HCT116 (cell line): ENCODE measurements at regions not wholly inside any gene's neighbourhood (a gene's known extent, or its start where the extent isn't known, plus 50 kb on each side); places are given as distances from the start of the nearest gene placed in this dataset.

Experiments used
- ATAC-seq: fragments of 200-7000 bp; cut with Tn5 transposase; 2 replicates; pipeline ENCODE4 v1.9.1; 2020; ENCODE audit warnings: mild to moderate bottlenecking, moderate library complexity
- BruUV-seq: library from RNA; stranded (reverse); fragments of 400-500 nt; replicated peaks from 2 replicates; lab custom pipeline; 2021; lab: Mats Ljungman, UMichigan
- CTCF ChIA-PET: fragments of 300-600 bp; sonication (Branson Sonifier 250); formaldehyde crosslinking; loops from one replicate; lab custom pipeline; 2021; ENCODE audit warnings: antibody characterized with exemption; lab: Charles Lee
- POLR2A ChIA-PET: fragments of 300-600, 350-600 bp; sonication (Branson Sonifier 250); formaldehyde crosslinking; loops from one replicate; lab custom pipeline; 2021; ENCODE audit warnings: antibody characterized with exemption; lab: Charles Lee
- RAD21 ChIA-PET, 2 experiments: fragments of 300-600 bp; sonication (Branson Sonifier 250); formaldehyde crosslinking; loops; one replicate each; lab custom pipeline; 2023; ENCODE audit warnings: low total read pairs in 2 of 2; ENCODE audit not compliant: uncharacterized antibody in 2 of 2, unreplicated experiment in 2 of 2, low non-redundant PET in 1 of 2; lab: Charles Lee
- DNase-seq: peaks from one replicate; pipeline ENCODE4 v3.0.0-alpha.2; 2010; ENCODE audit warnings: low read depth, low spot score
- H2AFZ ChIP-seq: fragments of 200-600 bp; shearing (Covaris generic), sonication (generic); 2 replicates; pipeline ENCODE4 v1.6.1; 2017; ENCODE audit warnings: low read depth, mixed run types, mixed read lengths, antibody characterized with exemption, low read length; ENCODE audit not compliant: poor library complexity, severe bottlenecking
- H3K27ac ChIP-seq: 2 replicates; pipeline ENCODE4 v1.5.1; 2012; ENCODE audit warnings: low read depth, low read length
- H3K27me3 ChIP-seq: fragments of 200-600 bp; sonication (generic); 2 replicates; pipeline ENCODE4 v1.6.1; 2016; ENCODE audit warnings: mixed run types, low read length, mixed read lengths; ENCODE audit not compliant: insufficient read depth
- H3K36me3 ChIP-seq, 2 experiments: fragments of 200-500 bp in 1 of 2; fragments of 200-600 bp in 1 of 2; sonication (Bioruptor generic) in 1 of 2; sonication (generic) in 1 of 2; 2 replicates each; pipeline versions ENCODE4 v1.5.1 to v1.6.1; 2014 to 2016; ENCODE audit warnings: low read length in 2 of 2, inconsistent platforms in 1 of 2, mixed read lengths in 1 of 2, mixed run types in 1 of 2; ENCODE audit not compliant: insufficient read depth in 2 of 2, control insufficient read depth in 1 of 2
- H3K4me1 ChIP-seq, 2 experiments: fragments of 200-600 bp in 1 of 2; sonication (generic) in 1 of 2; 2 replicates each; pipeline versions ENCODE4 v1.5.1 to v1.6.1; 2012 to 2017; ENCODE audit warnings: low read length in 2 of 2, inconsistent platforms in 1 of 2, mild to moderate bottlenecking in 1 of 2, mixed read lengths in 1 of 2, mixed run types in 1 of 2, moderate library complexity in 1 of 2; ENCODE audit not compliant: insufficient read depth in 2 of 2, control insufficient read depth in 1 of 2
- H3K4me2 ChIP-seq: fragments of 200-600 bp; sonication (generic); 2 replicates; pipeline ENCODE4 v1.6.1; 2017; ENCODE audit warnings: mixed run types, low read length, mixed read lengths
- H3K4me3 ChIP-seq, 2 experiments: fragments of 200-600 bp in 1 of 2; sonication (generic) in 1 of 2; replicated peaks in 1 of 2; 2 replicates each; pipeline ENCODE4 v1.5.1; 2011 to 2016; ENCODE audit warnings: low read length in 2 of 2, control low read depth in 1 of 2, low read depth in 1 of 2, mild to moderate bottlenecking in 1 of 2, mixed read lengths in 1 of 2, mixed run types in 1 of 2
- H3K79me2 ChIP-seq: fragments of 200-600 bp; sonication (generic); 2 replicates; pipeline ENCODE4 v1.6.1; 2017; ENCODE audit warnings: mild to moderate bottlenecking, mixed run types, low read length, moderate library complexity, mixed read lengths; ENCODE audit not compliant: insufficient read depth
- H3K9ac ChIP-seq: fragments of 200-600 bp; sonication (generic); 2 replicates; pipeline ENCODE4 v1.6.1; 2016; ENCODE audit warnings: low read length, mixed read lengths
- H3K9me2 ChIP-seq: fragments of 200-600 bp; sonication (generic), shearing (Covaris generic); 2 replicates; pipeline ENCODE4 v1.6.1; 2017; ENCODE audit warnings: mixed run types, mild to moderate bottlenecking, moderate library complexity; ENCODE audit not compliant: insufficient read depth
- H3K9me3 ChIP-seq, 2 experiments: fragments of 200-500 bp in 1 of 2; fragments of 200-600 bp in 1 of 2; sonication (Bioruptor generic) in 1 of 2; sonication (generic) in 1 of 2; 2 replicates each; pipeline ENCODE4 v1.6.1; 2014 to 2017; ENCODE audit warnings: low read length in 2 of 2, mixed read lengths in 2 of 2, inconsistent platforms in 1 of 2, low read depth in 1 of 2, mild to moderate bottlenecking in 1 of 2, mixed run types in 1 of 2, moderate library complexity in 1 of 2; ENCODE audit not compliant: control insufficient read depth in 1 of 2, insufficient read depth in 1 of 2
- H4K20me1 ChIP-seq: fragments of 200-600 bp; sonication (generic), shearing (Covaris generic); 2 replicates; pipeline ENCODE4 v1.6.1; 2017; ENCODE audit warnings: mixed run types, mild to moderate bottlenecking, moderate library complexity; ENCODE audit not compliant: insufficient read depth
- ELF1 ChIP-seq: IDR thresholded peaks from 2 replicates; pipeline ENCODE4 v1.6.1; 2012; ENCODE audit warnings: low read depth, borderline replicate concordance
- EZH2 ChIP-seq: fragments of 200-600 bp; sonication (generic); IDR thresholded peaks from 2 replicates; pipeline ENCODE4 v1.6.1; 2017; ENCODE audit warnings: antibody characterized with exemption, mixed run types
- EZH2phosphoT487 ChIP-seq: fragments of 200-600 bp; IDR thresholded peaks from 2 replicates; pipeline ENCODE4 v1.6.1; 2018; ENCODE audit warnings: antibody characterized with exemption, borderline replicate concordance
- FOSL1 ChIP-seq: IDR thresholded peaks from 2 replicates; pipeline ENCODE4 v1.6.1; 2012; ENCODE audit warnings: low read depth
- JUND ChIP-seq: IDR thresholded peaks from 2 replicates; pipeline ENCODE4 v1.6.1; 2012
- RAD21 ChIP-seq: IDR thresholded peaks from 2 replicates; pipeline ENCODE4 v1.6.1; 2012; ENCODE audit warnings: low read depth, mild to moderate bottlenecking
- SRF ChIP-seq: IDR thresholded peaks from 2 replicates; pipeline ENCODE4 v1.6.1; 2012; ENCODE audit warnings: low read depth
- ZFX ChIP-seq: fragments of 450-650 bp; IDR thresholded peaks from 2 replicates; pipeline ENCODE4 v1.6.1; 2017
- ZNF274 ChIP-seq: fragments of 200-500 bp; sonication (Bioruptor generic); IDR thresholded peaks from 2 replicates; pipeline ENCODE4 v1.6.1; 2014; ENCODE audit warnings: mild to moderate bottlenecking, low read depth, low read length, inconsistent platforms
- intact Hi-C: fragments of 100-400 bp; cut with micrococcal nuclease; formaldehyde crosslinking; loops from 2 replicates; pipeline ENCODE4 v1.10.0; 2022
- TF ChIP-seq, protein P1 (sequence below): IDR thresholded peaks from 2 replicates; pipeline ENCODE4 v1.6.1; 2012
- TF ChIP-seq, protein P2 (sequence below): IDR thresholded peaks from 2 replicates; pipeline ENCODE4 v1.6.1; 2011; ENCODE audit warnings: mild to moderate bottlenecking, low read length, moderate library complexity; ENCODE audit not compliant: insufficient replicate concordance; ENCODE audit errors: extremely low read depth
- TF ChIP-seq, protein P3 (sequence below), 3 experiments: fragments of 200-600 bp in 1 of 3; sonication (generic) in 1 of 3; IDR thresholded peaks in 2 of 3; conservative IDR thresholded peaks in 1 of 3; 2 replicates each; pipeline ENCODE4 v1.5.1; 2012 to 2017; ENCODE audit warnings: low read depth in 2 of 3, low read length in 2 of 3, antibody characterized with exemption in 1 of 3, borderline replicate concordance in 1 of 3, control low read depth in 1 of 3, mild to moderate bottlenecking in 1 of 3, mixed read lengths in 1 of 3, mixed run types in 1 of 3, moderate library complexity in 1 of 3; ENCODE audit not compliant: insufficient read depth in 1 of 3

DNA sequence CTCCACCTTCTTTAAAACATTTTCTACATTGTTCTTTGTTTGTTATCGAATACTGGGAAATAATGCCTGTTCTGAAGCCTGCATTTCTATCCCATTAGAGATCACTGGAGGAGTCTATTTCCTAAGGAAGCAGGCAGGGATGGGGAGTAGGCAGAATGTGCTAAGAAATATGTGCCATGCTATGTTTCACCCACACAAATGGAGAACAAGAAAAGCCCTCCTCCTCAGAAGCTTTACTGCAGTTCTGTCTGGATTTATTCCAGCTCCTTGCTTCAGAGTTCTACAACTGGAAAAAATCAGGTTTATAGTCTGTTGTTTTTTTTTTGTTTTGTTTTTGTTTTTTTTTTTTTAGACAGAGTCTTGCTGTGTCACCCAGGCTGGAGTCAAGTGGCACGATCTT, 825.1 kb downstream of the SLC4A3 start:
- ATAC-seq: no peak
- RAD21 ChIA-PET: no interaction called here
- no peaks in the 10 kb centered on the region for H3K9me3 ChIP-seq
- H3K79me2 ChIP-seq: no peaks in the 10 kb centered on the region
- no peak overlapping the region for H3K4me3 ChIP-seq
- H3K9me2 ChIP-seq: no peaks in the 10 kb centered on the region
- no peak for DNase-seq
- H3K27me3 ChIP-seq: no peaks in the 10 kb centered on the region
- no peaks in the 10 kb centered on the region for H3K36me3 ChIP-seq
- no TSS peak for BruUV-seq
- H3K27ac ChIP-seq: no peak overlapping the region
- H3K4me2 ChIP-seq: no peak overlapping the region
- no peaks in the 10 kb centered on the region for H3K4me1 ChIP-seq
- H4K20me1 ChIP-seq: no peaks in the 10 kb centered on the region
- intact Hi-C loops: no loop called here
- H2AFZ ChIP-seq: no peak overlapping the region
- POLR2A ChIA-PET: no interaction called here
- no peak overlapping the region for H3K9ac ChIP-seq
- CTCF ChIA-PET: no interaction called here
- no peak for TF ChIP-seq FOSL1
- no peak for TF ChIP-seq ZNF274
- no peak for TF ChIP-seq SRF
- TF ChIP-seq, protein P1, sequence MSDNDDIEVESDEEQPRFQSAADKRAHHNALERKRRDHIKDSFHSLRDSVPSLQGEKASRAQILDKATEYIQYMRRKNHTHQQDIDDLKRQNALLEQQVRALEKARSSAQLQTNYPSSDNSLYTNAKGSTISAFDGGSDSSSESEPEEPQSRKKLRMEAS: no peak
- no peak for TF ChIP-seq ZFX
- no peak for TF ChIP-seq EZH2
- TF ChIP-seq, protein P2, sequence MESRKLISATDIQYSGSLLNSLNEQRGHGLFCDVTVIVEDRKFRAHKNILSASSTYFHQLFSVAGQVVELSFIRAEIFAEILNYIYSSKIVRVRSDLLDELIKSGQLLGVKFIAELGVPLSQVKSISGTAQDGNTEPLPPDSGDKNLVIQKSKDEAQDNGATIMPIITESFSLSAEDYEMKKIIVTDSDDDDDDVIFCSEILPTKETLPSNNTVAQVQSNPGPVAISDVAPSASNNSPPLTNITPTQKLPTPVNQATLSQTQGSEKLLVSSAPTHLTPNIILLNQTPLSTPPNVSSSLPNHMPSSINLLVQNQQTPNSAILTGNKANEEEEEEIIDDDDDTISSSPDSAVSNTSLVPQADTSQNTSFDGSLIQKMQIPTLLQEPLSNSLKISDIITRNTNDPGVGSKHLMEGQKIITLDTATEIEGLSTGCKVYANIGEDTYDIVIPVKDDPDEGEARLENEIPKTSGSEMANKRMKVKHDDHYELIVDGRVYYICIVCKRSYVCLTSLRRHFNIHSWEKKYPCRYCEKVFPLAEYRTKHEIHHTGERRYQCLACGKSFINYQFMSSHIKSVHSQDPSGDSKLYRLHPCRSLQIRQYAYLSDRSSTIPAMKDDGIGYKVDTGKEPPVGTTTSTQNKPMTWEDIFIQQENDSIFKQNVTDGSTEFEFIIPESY: no peak
- TF ChIP-seq EZH2phosphoT487: no peak
- TF ChIP-seq ELF1: no peak
- TF ChIP-seq, protein P3, sequence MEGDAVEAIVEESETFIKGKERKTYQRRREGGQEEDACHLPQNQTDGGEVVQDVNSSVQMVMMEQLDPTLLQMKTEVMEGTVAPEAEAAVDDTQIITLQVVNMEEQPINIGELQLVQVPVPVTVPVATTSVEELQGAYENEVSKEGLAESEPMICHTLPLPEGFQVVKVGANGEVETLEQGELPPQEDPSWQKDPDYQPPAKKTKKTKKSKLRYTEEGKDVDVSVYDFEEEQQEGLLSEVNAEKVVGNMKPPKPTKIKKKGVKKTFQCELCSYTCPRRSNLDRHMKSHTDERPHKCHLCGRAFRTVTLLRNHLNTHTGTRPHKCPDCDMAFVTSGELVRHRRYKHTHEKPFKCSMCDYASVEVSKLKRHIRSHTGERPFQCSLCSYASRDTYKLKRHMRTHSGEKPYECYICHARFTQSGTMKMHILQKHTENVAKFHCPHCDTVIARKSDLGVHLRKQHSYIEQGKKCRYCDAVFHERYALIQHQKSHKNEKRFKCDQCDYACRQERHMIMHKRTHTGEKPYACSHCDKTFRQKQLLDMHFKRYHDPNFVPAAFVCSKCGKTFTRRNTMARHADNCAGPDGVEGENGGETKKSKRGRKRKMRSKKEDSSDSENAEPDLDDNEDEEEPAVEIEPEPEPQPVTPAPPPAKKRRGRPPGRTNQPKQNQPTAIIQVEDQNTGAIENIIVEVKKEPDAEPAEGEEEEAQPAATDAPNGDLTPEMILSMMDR (IDR thresholded peaks at IDR 0.05 in 2 of 3, conservative IDR thresholded peaks at IDR 0.05 in 1 of 3; ENCODE audit: borderline replicate concordance in 1 of 3, insufficient read depth in 1 of 3, low read depth in 2 of 3, low read length in 2 of 3): no peak
- no peak for TF ChIP-seq RAD21
- no peak for TF ChIP-seq JUND
